HCT116 (cell line): ENCODE measurements at regions not wholly inside any gene's neighbourhood (a gene's known extent, or its start where the extent isn't known, plus 50 kb on each side); places are given as distances from the start of the nearest gene placed in this dataset.

Source experiments
- CTCF ChIP-seq, 3 experiments: fragments of 200-600 bp in 1 of 3; sonication (generic) in 1 of 3; IDR thresholded peaks in 2 of 3; conservative IDR thresholded peaks in 1 of 3; 2 replicates each; pipeline ENCODE4 v1.5.1; 2012 to 2017; ENCODE audit warnings: low read depth in 2 of 3, low read length in 2 of 3, antibody characterized with exemption in 1 of 3, borderline replicate concordance in 1 of 3, control low read depth in 1 of 3, mild to moderate bottlenecking in 1 of 3, mixed read lengths in 1 of 3, mixed run types in 1 of 3, moderate library complexity in 1 of 3; ENCODE audit not compliant: insufficient read depth in 1 of 3
- EZH2 ChIP-seq: fragments of 200-600 bp; sonication (generic); IDR thresholded peaks from 2 replicates; pipeline ENCODE4 v1.6.1; 2017; ENCODE audit warnings: antibody characterized with exemption, mixed run types
- SP1 ChIP-seq: IDR thresholded peaks from 2 replicates; pipeline ENCODE4 v1.6.1; 2012; ENCODE audit warnings: low read depth

GRCh38 chr9:81182431-81182830 lies 506.9 kb downstream of the TLE1 start:
- no peak for TF ChIP-seq EZH2
- no peak for TF ChIP-seq SP1
- no peak for TF ChIP-seq CTCF (IDR thresholded peaks at IDR 0.05 in 2 of 3, conservative IDR thresholded peaks at IDR 0.05 in 1 of 3; ENCODE audit: borderline replicate concordance in 1 of 3, insufficient read depth in 1 of 3, low read depth in 2 of 3, low read length in 2 of 3)
